ENCODE measurements at regions not wholly inside any gene's neighbourhood (a gene's known extent, or its start where the extent isn't known, plus 50 kb on each side); places are given as distances from the start of the nearest gene placed in this dataset.

DNA sequence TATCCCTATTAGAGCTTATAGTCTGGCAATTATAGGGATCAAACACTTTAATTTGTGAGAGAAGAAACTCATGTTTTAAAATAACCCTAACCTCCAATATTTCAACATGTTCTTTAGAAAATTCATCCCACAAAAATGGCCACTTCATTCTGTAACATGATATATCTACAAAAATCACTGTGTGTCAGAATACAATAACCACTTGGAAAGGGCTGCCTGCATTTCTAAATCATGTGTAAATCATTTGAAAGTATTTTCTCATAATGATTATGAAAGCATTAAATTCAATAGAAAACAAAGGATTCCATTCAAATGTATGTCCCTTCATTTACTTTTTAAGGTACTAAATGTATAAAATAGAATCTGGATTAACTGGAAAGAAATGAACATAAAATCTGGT, 101.4 kb upstream of the NHSL1 start:
- no peak overlapping the region for H3K23ac ChIP-seq (ENCODE audit: insufficient read length)
- H3K14ac ChIP-seq (ENCODE audit: insufficient read length): no peak overlapping the region
- no peaks in the 10 kb centered on the region for H3K23me2 ChIP-seq (ENCODE audit: low read depth, low read length)
- no peak overlapping the region for H3K4ac ChIP-seq (replicated peaks; ENCODE audit: insufficient read length, low read depth, low read length)
- no peaks in the 10 kb centered on the region for H3K79me1 ChIP-seq (ENCODE audit: low read depth, low read length)
- H3K56ac ChIP-seq (replicated peaks; ENCODE audit: insufficient read length, low read depth, low read length): no peak overlapping the region
- H3K4me1 ChIP-seq (replicated peaks in 1 of 4; ENCODE audit: control insufficient read depth in 3 of 4, insufficient read depth in 4 of 4, low read length in 3 of 4): peaks cover 0 to 15% (median 2%) of the 10 kb centered on the region in 4 experiments; a peak in 3 of 7 replicates
- H3K4me2 ChIP-seq (ENCODE audit: insufficient read depth in 1 of 2, low read depth in 2 of 2, low read length in 2 of 2): no peak overlapping the region
- H3K18ac ChIP-seq (ENCODE audit: extremely low read depth, low read length): no peak overlapping the region
- 0 out of 4 replicates have a peak, but pooled peaks cover 0 to 2% of the 10 kb centered on the region in 2 experiments for H3K79me2 ChIP-seq (ENCODE audit: control insufficient read depth in 1 of 2, insufficient read depth in 2 of 2, low read length in 2 of 2)
- no peak overlapping the region for H2BK12ac ChIP-seq (ENCODE audit: low read depth, low read length)
- no peaks in the 10 kb centered on the region for H3K9me3 ChIP-seq (ENCODE audit: insufficient read depth in 2 of 2, low read depth in 1 of 2, low read length in 1 of 2)
- H3K27ac ChIP-seq (ENCODE audit: low read depth, low read length): no peak overlapping the region
- H2BK20ac ChIP-seq (ENCODE audit: low read length): no peak overlapping the region
- H2AFZ ChIP-seq (ENCODE audit: low read length): no peak overlapping the region
- no peak overlapping the region for H2BK5ac ChIP-seq (ENCODE audit: low read depth, low read length)
- no peak overlapping the region for H3K9ac ChIP-seq (replicated peaks in 1 of 4; ENCODE audit: extremely low read depth in 1 of 4, low read depth in 3 of 4, low read length in 3 of 4)
- FAIRE-seq (no peak), DNase-seq (ENCODE audit: low read depth in 1 of 2, low spot score in 2 of 2) (no peak)
- no peak overlapping the region for H3K4me3 ChIP-seq (ENCODE audit: extremely low read depth in 1 of 4, insufficient read depth in 2 of 4, low read depth in 3 of 4, low read length in 4 of 4)
- H4K91ac ChIP-seq (replicated peaks; ENCODE audit: insufficient read length, low read length): no peak overlapping the region
- H3K27me3 ChIP-seq (replicated peaks in 1 of 4; ENCODE audit: control insufficient read depth in 3 of 4, extremely low read depth in 1 of 4, insufficient read depth in 3 of 4, low read length in 3 of 4): no peaks in the 10 kb centered on the region
- ChIA-PET CTCF (ENCODE audit: partially characterized antibody) (no interaction called here), POLR2A (ENCODE audit: partially characterized antibody) (no interaction called here)
- H4K8ac ChIP-seq (ENCODE audit: extremely low read depth, insufficient read depth, low read length): no peak overlapping the region
- H4K20me1 ChIP-seq (replicated peaks in 1 of 2; ENCODE audit: control insufficient read depth in 1 of 2, insufficient read depth in 2 of 2, low read length in 2 of 2): no peaks in the 10 kb centered on the region
- no peak overlapping the region for H4K5ac ChIP-seq (ENCODE audit: insufficient read length, low read depth, low read length)
- H2BK120ac ChIP-seq (replicated peaks; ENCODE audit: low read depth, low read length): no peak overlapping the region
- H2AK5ac ChIP-seq (ENCODE audit: low read depth, low read length): no peak overlapping the region
- H2BK15ac ChIP-seq (ENCODE audit: low read length): no peak overlapping the region
- no peaks in the 10 kb centered on the region for H3K36me3 ChIP-seq (ENCODE audit: control insufficient read depth in 2 of 4, insufficient read depth in 4 of 4, low read length in 3 of 4)
- TF ChIP-seq CREB1 (IDR thresholded peaks at IDR 0.05) (no peak), NRF1 (IDR thresholded peaks at IDR 0.05; ENCODE audit: low read depth, low read length) (no peak), KDM4A (IDR thresholded peaks at IDR 0.05; ENCODE audit: low read depth, low read length, severe bottlenecking) (no peak), PHF8 (conservative IDR thresholded peaks at IDR 0.05; ENCODE audit: low read depth, low read length) (no peak), BCL11A (IDR thresholded peaks at IDR 0.05; ENCODE audit: low read depth in 2 of 2, low read length in 2 of 2) (no peak), KDM1A (IDR thresholded peaks at IDR 0.05; ENCODE audit: borderline replicate concordance, low read length) (no peak), SIX5 (IDR thresholded peaks at IDR 0.05; ENCODE audit: low read depth, low read length) (no peak)
- TF ChIP-seq, protein P1, sequence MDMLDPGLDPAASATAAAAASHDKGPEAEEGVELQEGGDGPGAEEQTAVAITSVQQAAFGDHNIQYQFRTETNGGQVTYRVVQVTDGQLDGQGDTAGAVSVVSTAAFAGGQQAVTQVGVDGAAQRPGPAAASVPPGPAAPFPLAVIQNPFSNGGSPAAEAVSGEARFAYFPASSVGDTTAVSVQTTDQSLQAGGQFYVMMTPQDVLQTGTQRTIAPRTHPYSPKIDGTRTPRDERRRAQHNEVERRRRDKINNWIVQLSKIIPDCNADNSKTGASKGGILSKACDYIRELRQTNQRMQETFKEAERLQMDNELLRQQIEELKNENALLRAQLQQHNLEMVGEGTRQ (IDR thresholded peaks at IDR 0.05; ENCODE audit: low read length): no peak
